ENCODE measurements at regions not wholly inside any gene's neighbourhood (a gene's known extent, or its start where the extent isn't known, plus 50 kb on each side); places are given as distances from the start of the nearest gene placed in this dataset.

- TF ChIP-seq TAF1 (IDR thresholded peaks at IDR 0.05; ENCODE audit: borderline replicate concordance, insufficient read depth, low read length): no peak
- no peak for TF ChIP-seq REST (IDR thresholded peaks at IDR 0.05; ENCODE audit: insufficient read depth in 1 of 2, low read depth in 2 of 2, low read length in 2 of 2)
- no peak for TF ChIP-seq SIN3A (IDR thresholded peaks at IDR 0.05; ENCODE audit: borderline replicate concordance, insufficient read depth, low read length)
- no peak for TF ChIP-seq POLR2AphosphoS5 (IDR thresholded peaks at IDR 0.05; ENCODE audit: low read depth, low read length)
- TF ChIP-seq FOXP2 (optimal IDR thresholded peaks at IDR 0.05; ENCODE audit: borderline replicate concordance, extremely low read depth, extremely low read length, insufficient read depth): no peak
These were observed 208.2 kb upstream of the PDGFD start for GRCh38 chr11:104372111-104372510.

- TF ChIP-seq TAF1 (IDR thresholded peaks at IDR 0.05; ENCODE audit: borderline replicate concordance, insufficient read depth, low read length) (no peak), SIN3A (IDR thresholded peaks at IDR 0.05; ENCODE audit: borderline replicate concordance, insufficient read depth, low read length) (no peak), FOXP2 (optimal IDR thresholded peaks at IDR 0.05; ENCODE audit: borderline replicate concordance, extremely low read depth, extremely low read length, insufficient read depth) (no peak), REST (IDR thresholded peaks at IDR 0.05; ENCODE audit: insufficient read depth in 1 of 2, low read depth in 2 of 2, low read length in 2 of 2) (no peak), POLR2AphosphoS5 (IDR thresholded peaks at IDR 0.05; ENCODE audit: low read depth, low read length) (no peak)
These were observed 206.5 kb upstream of the PDGFD start for GRCh38 chr11:104370478-104370877.

- TF ChIP-seq SIN3A (IDR thresholded peaks at IDR 0.05; ENCODE audit: borderline replicate concordance, insufficient read depth, low read length) (no peak), TAF1 (IDR thresholded peaks at IDR 0.05; ENCODE audit: borderline replicate concordance, insufficient read depth, low read length) (no peak), REST (IDR thresholded peaks at IDR 0.05; ENCODE audit: insufficient read depth in 1 of 2, low read depth in 2 of 2, low read length in 2 of 2) (no peak), FOXP2 (optimal IDR thresholded peaks at IDR 0.05; ENCODE audit: borderline replicate concordance, extremely low read depth, extremely low read length, insufficient read depth) (no peak), POLR2AphosphoS5 (IDR thresholded peaks at IDR 0.05; ENCODE audit: low read depth, low read length) (no peak)
These were observed 205.8 kb upstream of the PDGFD start for GRCh38 chr11:104369761-104370160.

GRCh38 chr11:104366321-104366734, 202.4 kb upstream of the PDGFD start:
- TF ChIP-seq TAF1 (IDR thresholded peaks at IDR 0.05; ENCODE audit: borderline replicate concordance, insufficient read depth, low read length) (no peak), REST (IDR thresholded peaks at IDR 0.05; ENCODE audit: insufficient read depth in 1 of 2, low read depth in 2 of 2, low read length in 2 of 2) (no peak), POLR2AphosphoS5 (IDR thresholded peaks at IDR 0.05; ENCODE audit: low read depth, low read length) (no peak), FOXP2 (optimal IDR thresholded peaks at IDR 0.05; ENCODE audit: borderline replicate concordance, extremely low read depth, extremely low read length, insufficient read depth) (no peak), SIN3A (IDR thresholded peaks at IDR 0.05; ENCODE audit: borderline replicate concordance, insufficient read depth, low read length) (no peak)

- TF ChIP-seq POLR2AphosphoS5 (IDR thresholded peaks at IDR 0.05; ENCODE audit: low read depth, low read length): no peak
These were observed 201.7 kb upstream of the PDGFD start for GRCh38 chr11:104365676-104366075.
